GM21619 (cell line): ENCODE measurements at regions not wholly inside any gene's neighbourhood (a gene's known extent, or its start where the extent isn't known, plus 50 kb on each side); places are given as distances from the start of the nearest gene placed in this dataset.
"Not testable (repeated sequence)": the region's sequence is repeated elsewhere in the genome, so short reads cannot be mapped to it uniquely, and the experiment has no call there.

Experiments
- ATAC-seq: cut with Tn5 transposase; IDR thresholded peaks from one replicate; pipeline ENCODE4 v1.9.1; 2021; ENCODE audit not compliant: unreplicated experiment

GRCh38 chrX:113154315-113154714 lies 313.7 kb upstream of the AMOT start:
- not testable (repeated sequence) for ATAC-seq

- no peak for ATAC-seq
Measured at GRCh38 chrX:113136836-113137235, 296.2 kb upstream of the AMOT start.

- no peak for ATAC-seq
Measured at GRCh38 chrX:113133316-113133715, 292.7 kb upstream of the AMOT start.

GRCh38 chrX:113124693-113125092 lies 284.1 kb upstream of the AMOT start:
- ATAC-seq, result no peak

- no peak for ATAC-seq
Measured at GRCh38 chrX:113075521-113075920, 234.9 kb upstream of the AMOT start.

- ATAC-seq, result no peak
Measured at GRCh38 chrX:113059714-113060113, 219.1 kb upstream of the AMOT start.

GRCh38 chrX:113058634-113059033 lies 218.0 kb upstream of the AMOT start:
- no peak for ATAC-seq

- ATAC-seq, result no peak
Measured at GRCh38 chrX:113048896-113049295, 208.3 kb upstream of the AMOT start.

GRCh38 chrX:113048480-113048879 lies 207.8 kb upstream of the AMOT start:
- no peak for ATAC-seq

GRCh38 chrX:113033966-113034680 lies 193.5 kb upstream of the AMOT start:
- ATAC-seq, result no peak

- ATAC-seq, result no peak
Measured at GRCh38 chrX:113019958-113020357, 179.3 kb upstream of the AMOT start.

GRCh38 chrX:113009837-113010236 lies 169.2 kb upstream of the AMOT start:
- no peak for ATAC-seq

GRCh38 chrX:113009029-113009428 lies 168.4 kb upstream of the AMOT start:
- ATAC-seq, result no peak

- no peak for ATAC-seq
Measured at GRCh38 chrX:113001836-113002235, 161.2 kb upstream of the AMOT start.

GRCh38 chrX:112997991-112998390 lies 157.4 kb upstream of the AMOT start:
- no peak for ATAC-seq

- no peak for ATAC-seq
Measured at GRCh38 chrX:112991801-112992200, 151.2 kb upstream of the AMOT start.

GRCh38 chrX:112979879-112980278 lies 139.2 kb upstream of the AMOT start:
- ATAC-seq, result no peak

GRCh38 chrX:112968351-112969133 lies 127.9 kb upstream of the AMOT start:
- no peak for ATAC-seq

- ATAC-seq, result no peak
Measured at GRCh38 chrX:112967903-112968302, 127.3 kb upstream of the AMOT start.

- no peak for ATAC-seq
Measured at GRCh38 chrX:112967341-112967740, 126.7 kb upstream of the AMOT start.

GRCh38 chrX:112961981-112962380 lies 121.3 kb upstream of the AMOT start:
- ATAC-seq, result no peak

- ATAC-seq, result no peak
Measured at GRCh38 chrX:112947981-112948615, 107.5 kb upstream of the AMOT start.
